GM19239 (cell line): ENCODE measurements at regions not wholly inside any gene's neighbourhood (a gene's known extent, or its start where the extent isn't known, plus 50 kb on each side); places are given as distances from the start of the nearest gene placed in this dataset.

Experiments used
- DNase-seq: peaks from one replicate; pipeline ENCODE4 v3.0.0; 2011; ENCODE audit warnings: low spot score; ENCODE audit not compliant: insufficient read length
- FAIRE-seq: peaks from 2 replicates; lab custom pipeline; 2011; peaks lifted over from hg19 to GRCh38; lab: Jason Lieb, UNC

- FAIRE-seq, result no peak
- DNase-seq, result no peak
Observed at GRCh38 chr11:69903211-69903610, 84.0 kb upstream of the FGF3 start.

- FAIRE-seq, result no peak
- DNase-seq, result no peak
Observed at GRCh38 chr11:69904161-69904973, 85.2 kb upstream of the FGF3 start.

GRCh38 chr11:69904974-69905535, 85.8 kb upstream of the FGF3 start:
- DNase-seq (no peak), FAIRE-seq (no peak)

DNA sequence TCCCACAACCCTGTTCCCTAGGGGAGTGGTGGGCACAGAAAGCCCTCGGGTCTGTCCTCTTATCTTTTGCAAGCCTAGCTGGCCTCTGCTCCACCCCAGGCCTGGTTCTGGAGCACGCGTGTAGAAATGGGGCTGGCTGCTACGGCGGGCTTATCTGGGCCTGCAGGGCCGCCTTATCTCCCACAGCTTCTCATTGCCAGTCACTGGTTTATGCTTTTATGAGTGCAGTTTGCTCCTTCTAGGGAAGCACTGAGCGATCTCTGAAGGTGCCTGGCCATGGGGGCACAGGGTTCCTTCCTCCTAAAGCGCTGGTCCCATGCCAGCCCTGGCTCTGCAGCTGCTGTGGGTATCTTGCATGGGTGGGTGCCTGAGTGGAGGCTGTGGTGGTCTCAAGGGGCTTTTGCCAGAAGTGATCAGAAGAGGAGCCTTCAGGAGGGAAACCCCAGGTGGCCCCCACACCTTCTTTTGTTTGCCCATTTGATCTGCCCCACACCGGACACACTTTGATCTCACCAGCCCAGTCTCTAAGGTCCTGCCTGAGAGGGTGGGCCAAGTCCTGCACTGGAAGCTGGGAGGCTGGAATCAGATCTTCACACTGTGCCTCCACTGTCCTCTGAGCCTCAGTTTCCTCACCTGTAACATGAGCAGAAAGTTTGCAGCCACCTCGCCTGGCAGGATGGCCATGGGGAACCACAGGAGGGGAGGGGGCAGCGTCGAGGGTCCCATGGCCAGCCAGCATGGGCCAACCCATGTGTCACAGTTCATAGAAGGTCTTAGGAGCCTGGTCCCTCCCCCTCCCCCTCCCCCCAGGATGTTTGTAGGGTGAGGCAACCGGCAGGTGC, 86.6 kb upstream of the FGF3 start:
- no peak for DNase-seq
- FAIRE-seq, result no peak

DNA sequence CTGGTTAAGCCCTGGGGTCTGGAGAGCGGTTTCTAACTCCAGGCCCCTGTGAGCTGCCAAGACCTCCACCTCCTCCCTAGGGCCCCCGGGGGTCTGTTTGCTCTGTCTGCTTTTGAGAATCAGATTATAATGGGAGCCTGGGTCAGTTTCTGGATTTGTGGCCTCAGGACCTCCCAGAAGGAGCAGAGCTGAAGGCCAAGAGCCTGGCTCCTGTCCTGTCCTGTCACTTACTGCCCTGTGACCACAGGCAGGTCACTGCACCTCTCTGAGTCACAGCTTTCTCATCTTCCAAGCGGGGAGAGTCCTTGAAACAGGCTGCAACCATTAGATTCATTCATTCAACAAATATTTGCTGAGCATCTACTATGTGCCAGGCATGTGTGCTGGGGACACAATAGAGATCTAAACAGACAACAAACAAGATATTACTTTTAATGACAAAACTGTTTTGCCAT, 87.3 kb upstream of the FGF3 start:
- no peak for FAIRE-seq
- no peak for DNase-seq

DNA sequence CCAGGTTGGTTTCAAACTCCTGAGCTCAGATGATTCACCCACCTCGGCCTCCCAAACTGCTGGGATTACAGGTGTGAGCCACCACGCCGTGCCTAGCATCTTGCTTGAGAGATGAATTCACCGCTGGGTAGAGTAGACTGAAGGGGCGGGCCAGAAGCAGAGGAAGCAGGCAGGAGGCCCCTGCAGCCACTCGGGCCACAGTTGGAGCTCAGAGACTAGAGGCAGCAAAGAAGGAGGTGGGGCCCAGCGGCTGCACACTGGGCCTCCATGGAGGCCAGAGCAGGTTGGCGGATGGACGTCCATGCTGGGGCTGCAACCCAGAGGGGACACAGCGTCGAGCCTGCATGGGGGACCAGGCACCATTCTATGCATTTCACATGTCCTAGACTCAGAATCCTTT, 88.4 kb upstream of the FGF3 start:
- FAIRE-seq, result no peak
- DNase-seq, result no peak

DNA sequence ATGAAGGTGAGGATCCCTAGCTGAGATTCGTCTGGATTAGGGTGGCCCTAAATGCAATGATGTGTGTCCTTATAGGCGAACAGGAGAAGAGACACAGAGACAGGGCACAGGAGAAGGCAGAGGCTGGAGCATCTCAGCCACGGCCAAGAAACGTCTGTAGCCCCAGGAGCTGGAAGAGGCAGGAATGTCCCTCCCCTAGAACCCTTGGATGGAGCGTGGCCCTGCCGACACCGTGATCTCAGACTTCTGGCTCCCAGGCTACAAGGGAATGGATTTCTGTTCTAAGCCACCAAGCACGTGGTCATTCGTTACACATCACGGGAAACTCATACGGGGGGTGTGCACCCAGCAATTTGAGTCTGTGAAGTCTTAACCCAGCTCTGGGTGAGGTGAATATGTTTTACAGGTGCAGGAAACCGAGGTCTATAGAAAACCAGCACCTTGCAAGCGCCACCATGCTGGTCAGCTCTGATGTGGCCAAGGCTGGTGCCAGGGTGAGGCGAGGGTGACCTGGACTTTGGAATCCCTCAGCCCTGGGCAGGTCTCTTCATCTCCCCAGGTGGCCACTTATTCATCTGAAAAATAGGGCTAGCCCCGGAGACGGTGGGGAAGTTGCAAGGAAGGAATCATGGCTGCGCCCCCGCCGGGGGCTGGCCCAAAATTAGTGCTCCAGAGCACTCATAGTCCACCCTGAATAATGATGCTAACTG, 89.5 kb upstream of the FGF3 start:
- DNase-seq, result no peak
- no peak for FAIRE-seq

GRCh38 chr11:69909561-69910518, 90.6 kb upstream of the FGF3 start:
- FAIRE-seq, result no peak
- DNase-seq, result no peak

- no peak for DNase-seq
- no peak for FAIRE-seq
Observed at GRCh38 chr11:69910519-69911309, 91.5 kb upstream of the FGF3 start.

- no peak for FAIRE-seq
- no peak for DNase-seq
Observed at GRCh38 chr11:69911310-69912160, 92.3 kb upstream of the FGF3 start.

DNA sequence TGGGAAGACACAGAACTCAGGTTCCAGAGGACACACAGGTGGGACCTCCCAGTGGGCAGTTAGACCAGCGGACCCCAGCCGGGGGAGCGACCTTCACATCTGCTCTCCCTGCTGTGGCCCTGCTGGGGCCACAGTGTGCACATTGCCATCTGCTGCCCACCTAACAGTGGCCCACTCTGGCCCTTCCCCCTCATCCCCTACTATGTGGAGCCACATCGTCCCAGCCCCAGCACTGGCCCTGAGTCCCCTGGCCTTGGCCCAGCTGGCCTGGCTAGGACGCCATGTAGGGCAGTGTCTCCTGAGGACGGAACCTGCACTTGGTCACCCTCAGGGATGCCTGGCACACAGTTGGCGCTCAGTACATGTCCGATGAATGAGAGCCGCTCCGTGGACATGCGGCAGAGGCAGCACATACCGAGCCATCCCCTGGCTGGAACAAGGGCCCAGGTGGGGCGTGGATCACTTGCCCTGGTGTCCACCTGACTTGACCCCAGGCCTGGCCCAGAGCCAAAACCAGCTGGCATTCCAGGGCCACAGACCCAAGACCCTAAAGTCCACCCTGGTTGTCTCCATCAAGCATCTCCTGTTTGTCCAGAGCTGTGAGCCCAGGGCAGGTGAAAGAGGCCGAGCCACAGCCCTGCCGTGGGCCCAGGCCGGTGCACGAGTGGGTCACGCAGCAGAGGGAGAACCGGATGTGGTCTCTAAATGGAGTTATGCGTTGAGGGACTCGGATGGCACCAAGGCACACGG, 93.1 kb upstream of the FGF3 start:
- DNase-seq (no peak), FAIRE-seq (no peak)

DNA sequence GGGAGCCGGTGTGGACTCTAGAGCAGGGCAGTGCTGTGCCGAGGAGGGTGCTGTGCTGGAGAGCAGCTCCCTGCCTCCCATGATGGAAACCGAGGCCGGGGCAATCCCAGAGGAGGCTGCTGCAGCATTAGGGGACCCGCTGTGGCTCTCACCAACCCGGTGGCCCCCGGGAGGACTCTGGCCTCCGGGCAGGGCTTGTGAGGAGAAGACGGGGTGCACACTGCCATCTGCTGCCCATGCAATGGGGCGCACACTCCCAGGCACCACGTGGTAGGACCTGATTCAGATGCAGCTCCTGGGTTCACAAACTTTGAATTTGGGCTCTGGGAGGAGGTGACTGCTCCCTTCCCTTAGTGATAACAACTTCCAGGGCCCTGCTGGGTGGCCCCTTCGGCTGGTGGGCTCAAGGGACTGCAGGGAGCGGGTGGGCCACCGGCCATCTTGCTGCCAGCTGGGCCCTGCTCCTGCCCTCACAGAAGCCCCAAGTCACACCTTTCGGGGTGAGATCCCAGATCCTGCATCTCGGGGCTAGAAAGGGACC, 93.8 kb upstream of the FGF3 start:
- no peak for FAIRE-seq
- DNase-seq, result no peak

DNA sequence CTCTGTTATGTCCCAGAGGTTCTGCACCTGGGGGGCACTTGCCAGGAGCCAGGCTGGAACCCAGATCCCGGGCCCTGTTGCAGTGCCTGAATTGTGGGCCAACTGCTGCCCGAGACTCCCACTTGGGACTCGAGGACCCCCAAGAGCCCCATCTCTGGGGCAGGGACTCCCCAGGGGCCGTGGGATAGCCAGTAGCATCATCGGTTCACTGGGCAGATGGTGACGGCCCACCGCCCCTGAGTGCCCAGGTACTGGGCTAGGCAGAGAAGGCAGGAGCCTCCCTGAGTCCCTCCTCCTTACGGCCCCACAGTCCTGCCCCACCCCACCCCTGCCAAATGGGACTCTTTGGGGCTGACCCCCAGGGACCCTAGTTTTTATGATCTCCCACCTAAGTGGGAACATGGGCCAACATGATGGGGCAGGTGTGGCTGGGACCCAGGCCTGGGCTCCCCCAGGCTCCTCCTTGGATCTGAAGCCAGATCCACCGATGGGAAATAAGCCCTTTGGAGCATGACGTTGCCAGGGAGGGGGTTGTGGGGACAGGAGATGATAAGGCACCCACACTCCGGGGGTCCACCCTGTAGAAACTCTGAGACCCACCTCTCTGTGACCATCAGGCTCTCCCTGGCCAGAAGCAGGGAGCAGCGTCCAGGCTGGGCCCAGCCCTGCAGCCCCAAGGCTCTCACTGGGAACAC, 94.5 kb upstream of the FGF3 start:
- FAIRE-seq (no peak), DNase-seq (no peak)

- FAIRE-seq (no peak), DNase-seq (no peak)
Observed at GRCh38 chr11:69914286-69915150, 95.3 kb upstream of the FGF3 start.

DNA sequence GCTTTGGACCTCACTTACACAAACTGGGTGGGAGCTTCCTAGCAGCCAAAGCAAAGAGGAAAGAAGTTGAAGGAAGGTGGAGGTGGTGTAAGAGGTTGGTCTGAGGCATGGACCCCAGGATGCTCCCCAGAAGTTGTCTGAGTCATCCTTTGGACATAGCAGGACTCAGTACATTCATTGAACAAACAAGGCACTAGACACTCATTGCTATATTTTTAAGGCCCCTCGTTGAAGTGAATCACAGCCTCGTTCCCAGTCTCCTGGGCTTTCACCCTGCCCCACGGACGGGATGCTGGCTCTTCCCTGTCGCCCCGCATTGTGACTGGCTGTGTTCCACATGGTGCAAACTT, 95.9 kb upstream of the FGF3 start:
- DNase-seq (no peak), FAIRE-seq (no peak)
